H1 (cell line): ENCODE measurements at regions not wholly inside any gene's neighbourhood (a gene's known extent, or its start where the extent isn't known, plus 50 kb on each side); places are given as distances from the start of the nearest gene placed in this dataset.
A peak's percentile ranks its signal among the peaks of the same experiment; 100 is the strongest.

Experiments
- CEBPB ChIP-seq: IDR thresholded peaks from 2 replicates; pipeline ENCODE4 v1.6.1; 2012; ENCODE audit warnings: low read depth, low read length
- CTCF ChIP-seq, 3 experiments: IDR thresholded peaks; 1 replicate in 2 of 3; 2 replicates in 1 of 3; pipeline versions ENCODE4 v1.5.1 to v1.6.1; 2011; ENCODE audit warnings: low read length in 3 of 3, mild to moderate bottlenecking in 3 of 3, inconsistent platforms in 2 of 3, low read depth in 1 of 3, moderate library complexity in 1 of 3; ENCODE audit not compliant: insufficient read depth in 1 of 3; ENCODE audit errors: control extremely low read depth in 1 of 3
- EGR1 ChIP-seq: IDR thresholded peaks from 2 replicates; pipeline ENCODE4 v1.6.1; 2011; ENCODE audit warnings: low read depth, low read length, borderline replicate concordance
- EP300 ChIP-seq, 2 experiments: IDR thresholded peaks; 1 replicate in 1 of 2; 2 replicates in 1 of 2; pipeline ENCODE4 v1.6.1; 2011 to 2012; ENCODE audit warnings: low read depth in 2 of 2, low read length in 2 of 2, mild to moderate bottlenecking in 2 of 2, borderline replicate concordance in 1 of 2, inconsistent platforms in 1 of 2, moderate library complexity in 1 of 2
- KDM1A ChIP-seq: fragments of 200-600, 300-600 bp; sonication (generic); IDR thresholded peaks from 2 replicates; pipeline ENCODE4 v1.7.1; 2016; ENCODE audit warnings: mild to moderate bottlenecking, low read length, borderline replicate concordance
- MAFK ChIP-seq: IDR thresholded peaks from 2 replicates; pipeline ENCODE4 v1.6.1; 2012; ENCODE audit warnings: low read depth, mild to moderate bottlenecking, improper control_type of control experiment, low read length
- POLR2AphosphoS5 ChIP-seq: IDR thresholded peaks from 2 replicates; pipeline ENCODE4 v1.6.1; 2011; ENCODE audit warnings: low read depth, low read length
- POU5F1 ChIP-seq: IDR thresholded peaks from 2 replicates; pipeline ENCODE4 v1.6.1; 2011; ENCODE audit warnings: low read depth, mild to moderate bottlenecking, low read length, moderate library complexity
- RNF2 ChIP-seq: fragments of 200-900, 300-1000 bp; sonication (generic); IDR thresholded peaks from 2 replicates; pipeline ENCODE4 v1.7.1; 2016; ENCODE audit warnings: borderline replicate concordance, low read depth, mild to moderate bottlenecking, antibody characterized with exemption, low read length; ENCODE audit not compliant: poor library complexity, severe bottlenecking; ENCODE audit errors: missing control alignments
- SP1 ChIP-seq: IDR thresholded peaks from 2 replicates; pipeline ENCODE4 v1.6.1; 2011; ENCODE audit warnings: low read depth, low read length
- TEAD4 ChIP-seq: IDR thresholded peaks from 2 replicates; pipeline ENCODE4 v1.6.1; 2012; ENCODE audit warnings: low read depth, low read length, inconsistent platforms, mixed read lengths

DNA sequence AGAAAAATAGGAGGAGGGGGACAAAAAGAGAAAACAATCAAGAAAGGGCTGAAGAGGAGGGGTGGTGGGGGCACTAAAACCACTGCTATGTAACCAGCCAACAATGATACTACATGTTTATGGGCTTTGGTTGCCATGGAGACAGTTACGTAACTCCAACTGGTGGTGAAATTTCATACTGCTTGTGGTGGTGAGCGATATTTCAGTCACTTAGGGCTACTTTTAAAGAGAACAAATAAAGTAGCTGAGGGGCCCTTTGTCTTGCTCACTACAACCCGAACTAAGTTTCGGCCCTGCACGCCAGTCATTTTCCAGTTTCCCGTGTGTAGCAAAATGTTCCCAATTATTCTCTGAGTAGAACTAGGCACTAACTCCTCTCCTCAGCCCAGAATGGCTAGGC, 275.2 kb upstream of the EDA2R start:
- TF ChIP-seq MAFK = no peak
- TF ChIP-seq POU5F1 = no peak
- no peak for TF ChIP-seq TEAD4
- no peak for TF ChIP-seq POLR2AphosphoS5
- TF ChIP-seq CTCF (IDR thresholded peaks at IDR 0.05; ENCODE audit: control extremely low read depth in 1 of 3, insufficient read depth in 1 of 3, low read depth in 1 of 3, low read length in 3 of 3) = no peak
- TF ChIP-seq CEBPB = peak; percentile 53; the same call in 1 of the 2 replicates
- no peak for TF ChIP-seq EP300 (IDR thresholded peaks at IDR 0.05; ENCODE audit: borderline replicate concordance in 1 of 2, low read depth in 2 of 2, low read length in 2 of 2)
- TF ChIP-seq SP1 = no peak
- no peak for TF ChIP-seq RNF2
- no peak for TF ChIP-seq KDM1A
- no peak for TF ChIP-seq EGR1
